GM19351 (cell line): ENCODE measurements at regions not wholly inside any gene's neighbourhood (a gene's known extent, or its start where the extent isn't known, plus 50 kb on each side); places are given as distances from the start of the nearest gene placed in this dataset.

Experiments used
- ATAC-seq: cut with Tn5 transposase; IDR thresholded peaks from one replicate; pipeline ENCODE4 v1.9.1; 2021; ENCODE audit warnings: mild to moderate bottlenecking, moderate library complexity; ENCODE audit not compliant: unreplicated experiment

GRCh38 chr4:189062047-189062820, 878.4 kb upstream of the FRG1 start:
- ATAC-seq = no peak

GRCh38 chr4:189069772-189070171, 870.9 kb upstream of the FRG1 start:
- no peak for ATAC-seq

GRCh38 chr4:189071241-189071640, 869.4 kb upstream of the FRG1 start:
- ATAC-seq = no peak

DNA sequence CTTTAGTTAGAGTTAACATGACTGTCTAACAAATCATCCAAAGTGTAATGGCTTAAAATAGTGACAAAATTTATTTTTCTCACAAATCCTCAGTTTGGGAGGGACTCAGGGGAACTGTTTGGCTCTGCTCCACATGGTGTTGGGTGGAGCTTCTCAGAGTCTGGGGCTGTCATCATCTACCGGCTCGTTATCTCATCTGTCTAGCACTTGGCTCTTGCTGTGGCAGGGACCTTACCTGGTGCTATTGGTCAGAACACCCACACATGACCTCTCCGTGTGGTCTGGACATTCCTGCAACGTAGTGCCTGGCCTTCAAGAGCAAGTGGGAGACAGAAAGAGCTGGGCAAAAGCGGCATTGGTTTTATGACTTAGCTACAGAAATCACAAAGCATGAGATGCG, 866.9 kb upstream of the FRG1 start:
- ATAC-seq = no peak

DNA sequence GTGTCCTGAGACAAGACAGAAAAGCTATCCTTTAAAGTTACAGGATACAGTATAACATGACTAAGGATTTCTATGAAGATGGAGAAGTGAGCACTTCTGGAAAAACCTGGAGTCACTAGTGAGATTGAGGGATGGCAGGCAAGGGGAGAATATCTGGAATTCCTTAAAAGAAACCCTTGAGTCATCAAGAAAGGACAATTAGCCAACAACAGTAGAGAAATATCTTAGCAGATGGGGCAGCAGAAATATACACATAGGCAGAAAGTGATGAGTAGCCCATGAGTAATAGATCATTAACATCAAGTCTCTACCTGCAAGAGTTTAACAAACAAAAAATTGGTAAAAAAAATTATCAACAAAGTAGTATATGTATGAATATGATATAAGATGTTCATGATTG, 858.8 kb upstream of the FRG1 start:
- ATAC-seq = no peak

- no peak for ATAC-seq
These were observed 856.9 kb upstream of the FRG1 start for GRCh38 chr4:189083769-189084168.

GRCh38 chr4:189084671-189085070, 856.0 kb upstream of the FRG1 start:
- ATAC-seq = no peak

GRCh38 chr4:189087971-189088370, 852.7 kb upstream of the FRG1 start:
- ATAC-seq = no peak

DNA sequence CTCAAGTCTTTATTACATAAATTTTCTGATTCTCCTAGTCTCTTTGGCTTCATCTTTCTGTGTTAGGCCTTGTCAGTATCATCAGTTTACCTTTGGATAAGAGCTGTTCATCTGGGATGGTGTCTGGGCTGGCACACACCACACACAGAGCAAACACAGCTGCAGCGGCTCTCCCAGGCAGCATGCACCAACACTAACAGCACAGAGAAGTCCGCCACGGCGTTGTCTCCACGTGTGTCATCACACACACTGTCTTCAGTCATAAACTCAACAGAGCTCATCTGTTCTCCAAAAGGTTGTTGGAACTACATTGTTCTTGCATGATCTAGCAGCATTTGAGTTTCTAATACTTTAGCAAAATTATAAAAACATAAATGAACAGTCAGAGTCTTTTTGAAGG, 851.9 kb upstream of the FRG1 start:
- ATAC-seq = no peak

DNA sequence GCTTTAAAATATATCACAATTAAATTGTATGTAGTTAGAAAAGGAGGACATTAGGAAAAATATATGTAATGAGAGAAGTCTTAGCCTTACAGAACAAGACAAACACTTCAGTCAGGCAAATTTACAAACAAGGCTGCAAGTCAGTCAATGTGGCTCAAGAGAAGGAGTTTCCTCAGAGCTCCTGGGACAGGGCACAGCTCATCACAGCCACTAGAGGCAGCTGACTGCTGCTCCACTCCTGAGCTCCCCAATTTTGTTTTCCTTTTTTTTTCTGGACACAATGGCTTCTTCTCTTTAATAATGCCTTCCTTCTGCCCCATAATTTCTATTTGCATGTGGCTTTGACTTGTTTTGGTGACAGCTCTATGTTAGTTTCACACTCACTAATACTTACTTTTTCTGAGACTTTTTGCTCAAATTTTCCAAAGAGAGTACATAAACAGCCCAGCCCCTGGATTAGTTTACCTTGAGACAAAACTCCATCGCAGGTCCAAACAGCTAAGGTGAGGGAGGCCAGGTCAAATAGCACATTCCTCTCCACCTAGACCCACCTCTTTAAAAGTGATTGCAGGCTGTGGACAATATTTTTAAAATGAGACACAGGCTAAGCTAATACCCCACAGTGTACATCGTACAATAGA, 850.4 kb upstream of the FRG1 start:
- no peak for ATAC-seq

DNA sequence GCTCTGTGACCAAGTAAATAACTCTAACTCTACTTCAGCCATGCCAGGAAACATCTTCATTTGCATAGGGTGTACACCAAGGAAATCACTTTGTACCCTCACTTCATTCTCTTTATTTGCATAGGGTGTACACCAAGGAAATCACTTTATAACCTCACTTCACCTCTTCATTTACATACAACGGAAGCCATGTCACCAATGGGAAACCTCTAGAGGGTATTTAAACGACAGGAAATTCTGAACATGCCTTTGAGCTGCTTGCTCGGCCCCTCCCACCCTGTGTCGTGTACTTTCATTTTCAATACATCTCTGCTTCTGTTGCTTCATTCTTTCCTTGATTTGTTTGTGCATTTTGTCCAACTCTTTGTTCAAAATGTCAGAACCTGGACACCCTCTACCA, 848.1 kb upstream of the FRG1 start:
- no peak for ATAC-seq

DNA sequence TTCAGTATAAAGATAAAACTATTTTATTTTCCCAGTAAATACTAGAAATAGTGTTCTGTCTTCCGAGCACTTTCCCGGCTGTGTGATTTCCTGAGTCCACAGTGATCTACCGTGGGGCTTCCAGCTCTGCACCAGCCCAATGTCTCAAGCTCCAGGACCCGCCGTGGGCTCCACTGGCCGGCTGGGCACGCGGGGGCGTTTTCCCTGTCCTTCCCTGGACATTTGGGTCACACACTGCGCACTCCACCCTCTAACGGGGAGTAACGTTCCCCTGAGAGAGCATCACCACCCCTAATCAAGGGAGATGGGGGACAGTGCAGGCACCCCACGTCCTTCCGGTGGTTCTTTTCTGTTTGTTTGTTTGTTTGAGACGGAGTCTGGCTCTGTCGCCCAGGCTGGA, 844.6 kb upstream of the FRG1 start:
- ATAC-seq = no peak

- ATAC-seq = no peak
These were observed 844.0 kb upstream of the FRG1 start for GRCh38 chr4:189096717-189097116.

DNA sequence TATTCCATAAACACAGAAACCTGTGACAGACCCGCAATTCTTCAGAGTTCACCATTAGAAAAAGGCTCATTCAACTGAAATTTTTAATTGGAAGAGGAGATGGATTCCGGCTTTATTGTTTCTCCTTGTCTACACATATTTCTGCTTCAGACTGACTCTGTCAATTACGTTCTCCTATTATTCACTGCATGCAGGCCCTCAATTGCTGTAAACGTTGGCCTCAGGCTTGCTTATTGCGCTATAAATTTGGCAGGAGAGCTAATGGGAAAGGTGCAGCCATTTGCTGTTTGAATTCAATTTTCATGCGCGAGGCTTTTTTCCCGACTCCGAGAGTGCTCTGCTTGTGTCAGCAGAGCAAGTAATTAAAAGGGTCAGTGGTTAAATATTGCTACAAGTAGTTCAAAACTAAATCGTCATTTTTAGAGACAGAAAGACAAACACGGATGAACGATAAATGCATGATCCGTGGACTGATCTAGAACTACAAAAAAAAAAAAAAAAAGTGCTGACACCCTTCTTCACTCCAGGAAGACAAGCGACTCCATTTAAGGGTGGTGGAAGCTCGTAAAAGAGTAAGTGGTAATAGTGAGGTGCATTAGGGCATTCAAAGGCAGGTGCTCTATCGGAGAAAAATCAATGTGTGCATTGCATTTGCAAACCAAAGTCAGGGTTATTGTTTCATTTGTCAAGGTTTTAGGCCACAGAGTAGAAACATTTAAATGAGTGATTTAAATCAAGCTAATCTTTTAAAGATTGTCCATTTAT, 841.6 kb upstream of the FRG1 start:
- ATAC-seq = no peak

DNA sequence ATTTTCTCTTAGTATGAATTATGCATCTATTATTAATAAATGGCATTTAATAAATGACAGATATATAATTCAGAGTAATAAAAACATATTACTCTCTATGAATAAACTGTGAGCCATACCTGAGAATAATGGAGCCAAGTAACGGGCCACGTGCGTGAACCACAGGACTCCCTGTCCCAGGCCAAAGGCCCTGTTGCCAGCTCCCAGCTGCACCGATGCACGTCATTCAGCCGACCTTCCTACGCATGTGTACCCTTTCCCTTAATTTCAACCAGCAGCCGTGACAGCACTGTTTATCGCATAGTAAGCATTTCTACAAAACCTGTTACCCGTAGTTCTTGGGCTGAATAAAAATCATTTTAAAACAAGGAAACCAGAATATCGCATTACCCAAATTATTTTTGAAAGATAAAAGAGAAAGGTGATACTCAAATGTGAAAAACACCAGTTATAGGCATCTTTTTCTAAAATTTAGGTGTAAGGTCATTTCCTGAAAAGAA, 827.2 kb upstream of the FRG1 start:
- no peak for ATAC-seq

- ATAC-seq = no peak
These were observed 823.2 kb upstream of the FRG1 start for GRCh38 chr4:189117426-189117825.

DNA sequence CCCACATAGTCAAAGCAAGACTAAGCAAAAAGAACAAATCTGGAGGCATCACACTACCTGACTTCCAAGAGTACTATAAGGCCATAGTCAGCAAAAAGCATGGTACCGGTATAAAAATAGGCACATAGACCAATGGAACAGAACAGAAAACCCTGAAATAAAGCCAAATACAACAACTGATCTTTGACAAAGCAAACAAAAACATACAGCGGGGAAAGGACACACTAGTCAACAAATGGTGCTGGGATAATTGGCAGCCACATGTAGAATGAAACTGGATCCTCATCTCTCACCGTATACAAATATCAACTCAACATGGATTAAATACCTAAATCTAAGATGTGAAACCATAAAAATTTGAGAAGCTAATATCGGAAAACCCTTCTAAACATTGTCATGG, 819.3 kb upstream of the FRG1 start:
- ATAC-seq = no peak

DNA sequence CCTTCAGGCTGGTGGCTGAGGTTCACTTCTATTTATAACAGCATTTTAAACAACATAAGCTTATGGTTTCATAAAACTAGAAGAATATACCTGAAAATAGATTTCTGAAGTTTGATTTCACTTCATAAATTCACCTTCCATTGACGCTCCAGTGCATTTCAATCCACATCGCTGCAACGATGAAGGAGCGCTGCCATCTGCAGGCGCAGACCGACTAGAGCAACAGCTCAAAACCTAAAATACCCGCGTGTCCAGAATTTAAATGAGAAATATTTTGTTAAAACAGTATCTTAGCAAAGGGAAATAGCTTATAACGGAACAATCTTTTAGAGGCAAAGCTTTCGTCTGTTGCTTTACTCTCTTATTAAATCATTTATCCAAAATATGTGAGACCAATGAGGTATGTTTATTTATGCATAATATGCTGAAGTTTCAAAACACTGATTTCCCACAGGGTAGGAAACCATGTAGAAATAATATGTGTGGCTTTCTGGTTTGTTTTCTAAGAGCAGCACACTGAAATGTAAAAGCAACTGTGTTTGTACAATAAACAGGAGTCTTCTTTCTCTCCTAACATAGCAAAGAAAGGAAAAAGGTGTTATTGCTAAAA, 816.4 kb upstream of the FRG1 start:
- no peak for ATAC-seq

- no peak for ATAC-seq
These were observed 815.9 kb upstream of the FRG1 start for GRCh38 chr4:189124791-189125190.

GRCh38 chr4:189126040-189126439, 814.6 kb upstream of the FRG1 start:
- ATAC-seq = no peak

DNA sequence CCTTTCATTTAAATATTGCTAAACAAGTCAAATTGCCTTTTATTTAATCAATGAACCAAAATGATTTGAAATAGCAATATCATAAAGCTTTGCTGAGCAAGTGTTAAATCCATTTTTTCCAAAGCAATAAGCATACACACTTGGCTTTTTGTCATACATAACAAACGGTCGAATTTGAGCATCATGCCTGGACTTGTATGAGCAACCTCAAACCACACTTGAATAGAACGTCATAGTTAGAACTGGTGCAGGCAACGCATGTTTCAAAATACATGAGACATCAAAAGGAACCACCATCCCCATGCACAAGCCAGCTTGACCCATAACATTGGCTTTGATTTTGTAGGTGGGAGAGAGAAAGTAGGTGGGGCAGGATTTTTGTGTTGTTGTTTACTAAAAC, 812.3 kb upstream of the FRG1 start:
- no peak for ATAC-seq
